ENCODE measurements at regions not wholly inside any gene's neighbourhood (a gene's known extent, or its start where the extent isn't known, plus 50 kb on each side); places are given as distances from the start of the nearest gene placed in this dataset.

DNA sequence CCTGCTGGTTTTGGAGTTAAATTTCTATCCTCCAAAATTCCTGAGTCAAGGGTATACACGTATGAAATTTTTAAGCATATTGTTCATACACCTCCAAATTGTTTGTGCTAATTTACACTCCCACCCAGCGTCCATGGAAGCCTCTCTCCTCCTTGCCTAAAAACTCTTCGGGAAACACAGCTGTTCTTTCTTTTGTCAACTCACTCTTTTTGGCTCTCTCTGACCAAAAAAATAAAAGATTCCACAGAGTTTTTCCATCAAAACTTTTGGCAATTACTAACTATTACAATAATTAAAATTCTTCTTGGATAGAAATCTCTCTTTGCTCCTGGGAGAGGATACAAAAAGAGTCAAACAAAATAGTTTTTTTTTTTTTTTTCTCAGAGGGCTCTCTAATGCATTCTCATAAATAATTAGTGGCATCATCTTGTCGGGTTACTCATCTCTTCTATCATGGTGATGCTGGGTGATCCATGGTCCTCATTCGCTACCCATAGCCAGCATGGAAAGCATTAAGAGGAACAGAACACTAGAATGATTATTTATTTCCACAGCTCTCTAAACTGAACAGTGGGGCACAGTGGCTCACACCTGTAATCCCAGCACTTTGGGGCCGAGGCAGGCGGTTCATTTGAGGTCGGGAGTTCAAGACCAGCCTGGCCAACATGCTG is 310.7 kb downstream of the SFMBT2 start:
- TF ChIP-seq YY1 (IDR thresholded peaks at IDR 0.05; ENCODE audit: insufficient read depth, insufficient read length) (no peak), SUZ12 (IDR thresholded peaks at IDR 0.05; ENCODE audit: extremely low read depth, insufficient read depth, insufficient read length) (no peak), ZNF274 (IDR thresholded peaks at IDR 0.05; ENCODE audit: low read depth, low read length) (no peak)

All from NT2/D1 (cell line).